CD14-positive monocyte (primary cell): ENCODE measurements at regions not wholly inside any gene's neighbourhood (a gene's known extent, or its start where the extent isn't known, plus 50 kb on each side); places are given as distances from the start of the nearest gene placed in this dataset.

Experiments
- DNase-seq, 3 donors: peaks; one replicate each; pipeline ENCODE4 v3.0.0-alpha.2; 2011 to 2022
- H2AFZ ChIP-seq: 2 replicates; pipeline ENCODE4 v1.6.0; 2012; ENCODE audit warnings: mild to moderate bottlenecking, low read depth, low read length, inconsistent platforms; ENCODE audit not compliant: insufficient read depth, poor library complexity, severe bottlenecking
- H3K27ac ChIP-seq, 2 donors: 1 replicate in 1 of 2; 2 replicates in 1 of 2; pipeline ENCODE4 v1.5.1; 2012 to 2013; ENCODE audit warnings: low read length in 2 of 2, control low read depth in 1 of 2, inconsistent platforms in 1 of 2, low read depth in 1 of 2, mild to moderate bottlenecking in 1 of 2
- H3K27me3 ChIP-seq, 2 donors: one replicate each; pipeline versions ENCODE4 v1.6.0 to v1.6.1; 2011 to 2013; ENCODE audit warnings: low read length in 2 of 2; ENCODE audit not compliant: control insufficient read depth in 2 of 2, insufficient read depth in 2 of 2
- H3K36me3 ChIP-seq, 2 donors: replicated peaks in 1 of 2; 1 replicate in 1 of 2; 2 replicates in 1 of 2; pipeline versions ENCODE4 v1.5.1 to v1.6.1; 2012 to 2013; ENCODE audit warnings: low read length in 2 of 2, control low read depth in 1 of 2, inconsistent platforms in 1 of 2, mild to moderate bottlenecking in 1 of 2; ENCODE audit not compliant: insufficient read depth in 2 of 2, control insufficient read depth in 1 of 2
- H3K4me1 ChIP-seq, 2 donors: 1 replicate in 1 of 2; 2 replicates in 1 of 2; pipeline versions ENCODE4 v1.5.1 to v1.6.1; 2012 to 2013; ENCODE audit warnings: low read length in 2 of 2, control low read depth in 1 of 2, inconsistent platforms in 1 of 2, mild to moderate bottlenecking in 1 of 2, moderate library complexity in 1 of 2; ENCODE audit not compliant: insufficient read depth in 2 of 2, control insufficient read depth in 1 of 2
- H3K4me2 ChIP-seq: replicated peaks from 2 replicates; pipeline ENCODE3; 2012; ENCODE audit warnings: low read length, moderate library complexity, mild to moderate bottlenecking; ENCODE audit not compliant: poor library complexity, severe bottlenecking; ENCODE audit errors: extremely low read depth
- H3K4me3 ChIP-seq, 3 experiments: fragments of 200-600 bp in 1 of 3; sonication (generic) in 1 of 3; replicated peaks in 1 of 3; 1 replicate in 2 of 3; 2 replicates in 1 of 3; pipeline ENCODE4 v1.5.1; 2011 to 2013; ENCODE audit warnings: low read length in 3 of 3, mild to moderate bottlenecking in 3 of 3, control low read depth in 2 of 3, low read depth in 2 of 3, inconsistent platforms in 1 of 3, moderate library complexity in 1 of 3
- H3K79me2 ChIP-seq: 2 replicates; pipeline ENCODE4 v1.6.0; 2012; ENCODE audit warnings: mild to moderate bottlenecking, control low read depth, inconsistent platforms, low read length, moderate library complexity; ENCODE audit not compliant: insufficient read depth
- H3K9ac ChIP-seq: 2 replicates; pipeline ENCODE4 v1.6.0; 2017; ENCODE audit warnings: low read length, mild to moderate bottlenecking; ENCODE audit not compliant: insufficient read depth, poor library complexity, severe bottlenecking
- H3K9me3 ChIP-seq, 2 donors: replicated peaks in 1 of 2; 1 replicate in 1 of 2; 2 replicates in 1 of 2; pipeline versions ENCODE4 v1.5.1 to v1.6.1; 2012 to 2013; ENCODE audit warnings: low read length in 2 of 2, control low read depth in 1 of 2; ENCODE audit not compliant: control insufficient read depth in 1 of 2, insufficient read depth in 1 of 2
- H4K20me1 ChIP-seq: 2 replicates; pipeline ENCODE4 v1.6.0; 2012; ENCODE audit warnings: mild to moderate bottlenecking, low read length, control low read depth, moderate library complexity; ENCODE audit not compliant: insufficient read depth
- H3K27ac Mint-ChIP-seq, 7 donors: one replicate each; pipeline ENCODE4 v1.8.0; 2020; ENCODE audit warnings: mild to moderate bottlenecking in 7 of 7, mixed read lengths in 7 of 7, moderate library complexity in 6 of 7, inconsistent platforms in 2 of 7
- H3K27me3 Mint-ChIP-seq, 3 donors: one replicate each; pipeline ENCODE4 v1.8.0; 2021 to 2022; ENCODE audit warnings: low read depth in 3 of 3, mild to moderate bottlenecking in 3 of 3, mixed read lengths in 3 of 3, moderate library complexity in 3 of 3, inconsistent platforms in 1 of 3
- H3K36me3 Mint-ChIP-seq, 2 donors: one replicate each; pipeline ENCODE4 v1.8.0; 2020; ENCODE audit warnings: mixed read lengths in 2 of 2, inconsistent platforms in 1 of 2, mild to moderate bottlenecking in 1 of 2
- H3K4me1 Mint-ChIP-seq: one replicate; pipeline ENCODE4 v1.8.0; 2020; ENCODE audit warnings: mild to moderate bottlenecking, mixed read lengths
- H3K4me3 Mint-ChIP-seq, 2 donors: one replicate each; pipeline ENCODE4 v1.8.0; 2020; ENCODE audit warnings: mild to moderate bottlenecking in 2 of 2, mixed read lengths in 2 of 2, moderate library complexity in 1 of 2
- H3K9me3 Mint-ChIP-seq, 7 donors: one replicate each; pipeline ENCODE4 v1.8.0; 2020 to 2022; ENCODE audit warnings: mixed read lengths in 7 of 7, mild to moderate bottlenecking in 6 of 7, moderate library complexity in 6 of 7, inconsistent platforms in 2 of 7
- CTCF ChIP-seq: fragments of 200-600 bp; IDR thresholded peaks from one replicate; pipeline ENCODE4 v1.8.0; 2022; ENCODE audit warnings: antibody characterized with exemption, mild to moderate bottlenecking
- WGBS: methylation state at CpG from one replicate; pipeline ENCODE4 v1.1.5; 2013; ENCODE audit warnings: missing lambda C conversion rate; ENCODE audit not compliant: insufficient coverage; 5-methylcytosine and 5-hydroxymethylcytosine counted together
- intact Hi-C, 2 donors: fragments of 100-400 bp; cut with micrococcal nuclease; formaldehyde crosslinking; loops; one replicate each; pipeline versions ENCODE4 v1.15.0 to v1.15.1; 2023

DNA sequence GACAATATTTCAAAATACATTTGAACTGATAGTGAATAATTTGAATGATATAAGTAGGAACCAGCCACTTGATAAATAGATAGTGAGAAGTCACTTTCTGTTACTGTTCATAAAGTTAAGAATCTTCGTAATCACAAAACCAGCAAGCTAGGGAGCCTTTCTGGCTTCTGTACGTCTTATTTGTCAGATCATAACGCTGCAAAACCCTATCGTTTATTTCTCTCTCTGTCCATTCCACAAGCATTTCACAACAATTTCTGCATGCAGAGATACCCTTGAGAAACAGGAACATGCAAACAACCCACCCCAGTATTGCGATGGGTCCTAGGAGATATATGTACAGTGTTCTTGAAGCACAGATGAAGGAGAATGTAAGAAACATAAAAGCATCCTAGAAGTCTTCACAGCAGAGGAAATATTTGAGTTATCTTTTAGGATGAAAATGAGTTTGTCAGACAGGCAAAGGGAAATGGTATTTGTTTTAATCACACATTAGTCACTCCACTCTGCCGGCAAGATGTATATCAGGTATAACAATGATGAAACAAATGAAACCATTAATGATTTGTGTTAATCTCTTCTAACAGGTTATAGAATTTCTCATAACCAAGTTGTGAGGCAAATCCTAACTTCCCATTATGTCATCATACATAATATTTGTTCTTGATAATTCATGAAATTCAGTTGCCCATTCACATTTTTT, 668.7 kb upstream of the FTMT start:
- Mint-ChIP-seq H3K36me3 (no peaks in the 10 kb centered on the region), H3K27ac (no peak overlapping the region), H3K27me3 (peaks cover 0 to 3% (median 1%) of the 10 kb centered on the region in 3 donors), H3K9me3 (peaks cover 0 to 3% (median 0%) of the 10 kb centered on the region in 7 donors), H3K4me1 (no peaks in the 10 kb centered on the region), H3K4me3 (no peak overlapping the region)
- Histone ChIP-seq H3K9ac (no peak overlapping the region), H2AFZ (no peak overlapping the region), H3K36me3 (no peaks in the 10 kb centered on the region), H4K20me1 (no peaks in the 10 kb centered on the region), H3K9me3 (no peaks in the 10 kb centered on the region), H3K79me2 (no peaks in the 10 kb centered on the region), H3K4me2 (no peak overlapping the region), H3K4me3 (no peak overlapping the region), H3K4me1 (no peaks in the 10 kb centered on the region), H3K27me3 (no peaks in the 10 kb centered on the region), H3K27ac (no peak overlapping the region)
- DNase-seq: no peak
- intact Hi-C loops: no loop called here
- TF ChIP-seq CTCF: no peak
- WGBS: no CpG with 5 or more reads among the region's 6 CpGs

- H3K27ac ChIP-seq: no peak overlapping the region
- Mint-ChIP-seq H3K4me3 (no peak overlapping the region), H3K36me3 (no peaks in the 10 kb centered on the region), H3K27me3 (peaks cover 0 to 1% (median 0%) of the 10 kb centered on the region in 3 donors), H3K9me3 (peaks cover 0 to 2% (median 0%) of the 10 kb centered on the region in 7 donors), H3K27ac (no peak overlapping the region), H3K4me1 (no peaks in the 10 kb centered on the region)
- H3K27me3 ChIP-seq: no peaks in the 10 kb centered on the region
- H3K4me1 ChIP-seq: no peaks in the 10 kb centered on the region
- H3K79me2 ChIP-seq: no peaks in the 10 kb centered on the region
- H3K4me2 ChIP-seq: no peak overlapping the region
- no peak overlapping the region for H3K4me3 ChIP-seq
- no CpG with 5 or more reads among the region's 3 CpGs for whole genome bisulfite sequencing
- intact Hi-C loops: no loop called here
- H4K20me1 ChIP-seq: no peaks in the 10 kb centered on the region
- no peak overlapping the region for H2AFZ ChIP-seq
- no peak for TF ChIP-seq CTCF
- no peak overlapping the region for H3K9ac ChIP-seq
- H3K36me3 ChIP-seq: no peaks in the 10 kb centered on the region
- no peaks in the 10 kb centered on the region for H3K9me3 ChIP-seq
- no peak for DNase-seq
These were observed 662.8 kb upstream of the FTMT start for GRCh38 chr5:121188849-121189248.
